Endothelial cell of umbilical vein (primary cell): ENCODE measurements at regions not wholly inside any gene's neighbourhood (a gene's known extent, or its start where the extent isn't known, plus 50 kb on each side); places are given as distances from the start of the nearest gene placed in this dataset.

Source experiments
- BruUV-seq: library from RNA; stranded (reverse); fragments of 400-500 nt; replicated peaks from 2 replicates; lab custom pipeline; 2021; lab: Mats Ljungman, UMichigan
- CTCF ChIA-PET: fragments of 300-600, 350-600 bp; sonication (Branson Sonifier 250); formaldehyde crosslinking; loops from one replicate; lab custom pipeline; 2021; ENCODE audit warnings: antibody characterized with exemption, inconsistent platforms; lab: Charles Lee
- POLR2A ChIA-PET: fragments of 300-600, 350-600 bp; sonication (Branson Sonifier 250); formaldehyde crosslinking; loops from one replicate; lab custom pipeline; 2021; ENCODE audit warnings: antibody characterized with exemption, inconsistent platforms; lab: Charles Lee
- DNase-seq: peaks from one replicate; pipeline ENCODE4 v3.0.0-alpha.2; 2011; ENCODE audit warnings: low read depth, low spot score
- FAIRE-seq: peaks from 2 replicates; lab custom pipeline; 2011; peaks lifted over from hg19 to GRCh38; lab: Jason Lieb, UNC
- H2AFZ ChIP-seq: 2 replicates; pipeline ENCODE4 v1.6.0; 2012; ENCODE audit warnings: low read depth, low read length, control low read depth, inconsistent platforms
- H3K27ac ChIP-seq: 2 replicates; pipeline ENCODE4 v1.5.1; 2011; ENCODE audit warnings: low read depth, mild to moderate bottlenecking, control low read depth, low read length, moderate library complexity; ENCODE audit not compliant: insufficient read depth
- H3K27me3 ChIP-seq, 2 experiments: 2 replicates each; pipeline versions ENCODE4 v1.6.0 to v1.6.1; 2011; ENCODE audit warnings: low read length in 2 of 2, mixed read lengths in 1 of 2; ENCODE audit not compliant: control insufficient read depth in 2 of 2, insufficient read depth in 2 of 2
- H3K36me3 ChIP-seq, 2 experiments: 2 replicates in 1 of 2; 3 replicates in 1 of 2; pipeline ENCODE4 v1.5.1; 2011; ENCODE audit warnings: low read length in 2 of 2, mild to moderate bottlenecking in 1 of 2, moderate library complexity in 1 of 2; ENCODE audit not compliant: control insufficient read depth in 2 of 2, insufficient read depth in 2 of 2; ENCODE audit errors: extremely low read depth in 1 of 2
- H3K4me1 ChIP-seq: 3 replicates; pipeline ENCODE4 v1.5.1; 2011; ENCODE audit warnings: mild to moderate bottlenecking, low read length; ENCODE audit not compliant: control insufficient read depth, insufficient read depth; ENCODE audit errors: extremely low read depth
- H3K4me2 ChIP-seq: 2 replicates; pipeline ENCODE4 v1.6.1; 2011; ENCODE audit warnings: low read length, control low read depth, mixed read lengths; ENCODE audit not compliant: insufficient read depth
- H3K4me3 ChIP-seq, 3 experiments: fragments of 200-600 bp in 1 of 3; sonication (generic), shearing (Covaris generic) in 1 of 3; replicated peaks in 1 of 3; 2 replicates each; pipeline ENCODE4 v1.5.1; 2011 to 2016; ENCODE audit warnings: control low read depth in 3 of 3, low read length in 3 of 3, mild to moderate bottlenecking in 2 of 3, inconsistent platforms in 1 of 3, low read depth in 1 of 3, moderate library complexity in 1 of 3; ENCODE audit not compliant: insufficient read depth in 1 of 3
- H3K79me2 ChIP-seq: 2 replicates; pipeline ENCODE4 v1.6.0; 2012; ENCODE audit warnings: low read length, inconsistent platforms; ENCODE audit not compliant: control insufficient read depth, insufficient read depth
- H3K9ac ChIP-seq: replicated peaks from 2 replicates; pipeline ENCODE3; 2011; ENCODE audit warnings: low read length, control low read depth; ENCODE audit not compliant: insufficient read depth; ENCODE audit errors: extremely low read depth
- H3K9me1 ChIP-seq: replicated peaks from 3 replicates; pipeline ENCODE4 v1.6.0; 2011; ENCODE audit warnings: mild to moderate bottlenecking, low read length; ENCODE audit not compliant: control insufficient read depth, insufficient read depth; ENCODE audit errors: extremely low read depth
- H3K9me3 ChIP-seq: replicated peaks from 2 replicates; pipeline ENCODE4 v1.5.1; 2012; ENCODE audit warnings: low read length, inconsistent platforms; ENCODE audit not compliant: control insufficient read depth, insufficient read depth
- H4K20me1 ChIP-seq: replicated peaks from 2 replicates; pipeline ENCODE3; 2011; ENCODE audit warnings: mild to moderate bottlenecking, low read length; ENCODE audit not compliant: control insufficient read depth, insufficient read depth; ENCODE audit errors: extremely low read depth
- CTCF ChIP-seq, 2 donors: IDR thresholded peaks; 1 replicate in 1 of 2; 2 replicates in 1 of 2; pipeline ENCODE4 v1.5.1; 2011; ENCODE audit warnings: low read length in 2 of 2, mild to moderate bottlenecking in 2 of 2, moderate library complexity in 2 of 2, control low read depth in 1 of 2, inconsistent platforms in 1 of 2, low read depth in 1 of 2; ENCODE audit not compliant: insufficient read depth in 1 of 2; ENCODE audit errors: extremely low read depth in 1 of 2
- EZH2 ChIP-seq: IDR thresholded peaks from 2 replicates; pipeline ENCODE4 v1.6.1; 2012; ENCODE audit warnings: borderline replicate concordance, low read depth, mild to moderate bottlenecking, moderate library complexity, low read length, inconsistent platforms; ENCODE audit not compliant: severe bottlenecking
- FOS ChIP-seq: IDR thresholded peaks from 2 replicates; pipeline ENCODE4 v1.6.1; 2011; ENCODE audit warnings: mild to moderate bottlenecking, low read length, moderate library complexity, borderline replicate concordance; ENCODE audit not compliant: insufficient read depth
- GATA2 ChIP-seq: IDR thresholded peaks from 2 replicates; pipeline ENCODE4 v1.7.0; 2011; ENCODE audit warnings: low read depth, mild to moderate bottlenecking, moderate library complexity, mixed read lengths, low read length; ENCODE audit not compliant: insufficient read length, insufficient read depth
- JUN ChIP-seq: IDR thresholded peaks from 2 replicates; pipeline ENCODE4 v1.6.1; 2011; ENCODE audit warnings: borderline replicate concordance, low read depth; ENCODE audit not compliant: insufficient read length, insufficient read depth
- MAX ChIP-seq: IDR thresholded peaks from 2 replicates; pipeline ENCODE4 v1.6.1; 2011; ENCODE audit not compliant: insufficient read depth, insufficient read length
- MYC ChIP-seq: IDR thresholded peaks from one replicate; pipeline ENCODE4 v1.6.1; 2011; ENCODE audit warnings: mild to moderate bottlenecking, low read depth, low read length
- POLR2A ChIP-seq: IDR thresholded peaks from 2 replicates; pipeline ENCODE4 v1.6.1; 2012; ENCODE audit warnings: low read depth, mild to moderate bottlenecking, control low read depth, low read length
- POLR2AphosphoS5 ChIP-seq: IDR thresholded peaks from 2 replicates; pipeline ENCODE4 v1.6.1; 2012; ENCODE audit warnings: low read depth, mild to moderate bottlenecking, control low read depth, low read length, moderate library complexity; ENCODE audit not compliant: insufficient read depth
- dilution Hi-C: fragments of 300-500 bp; cut with MboI; formaldehyde crosslinking; loops from one replicate; pipeline ENCODE4 v1.15.0; 2019; ENCODE audit warnings: low sequenced_read_pairs; ENCODE audit not compliant: extremely low pct_ligation_motif_present
- intact Hi-C: fragments of 100-400 bp; cut with micrococcal nuclease; formaldehyde crosslinking; loops from one replicate; pipeline ENCODE4 v1.10.0; 2022

- CTCF ChIA-PET = no interaction called here
Measured at GRCh38 chr12:91825999-91826398, 319.6 kb downstream of the BTG1 start.

More at GRCh38 chr12:91825999-91826398, 319.6 kb downstream of the BTG1 start:
- no peaks in the 10 kb centered on the region for H3K36me3 ChIP-seq
- H3K9me1 ChIP-seq = no peaks in the 10 kb centered on the region
- H3K9me3 ChIP-seq = no peaks in the 10 kb centered on the region
- FAIRE-seq (no peak), DNase-seq (no peak)
- H3K79me2 ChIP-seq = no peaks in the 10 kb centered on the region
- H3K27me3 ChIP-seq = no peaks in the 10 kb centered on the region
- no peak overlapping the region for H2AFZ ChIP-seq
- H3K4me3 ChIP-seq = no peak overlapping the region
- H4K20me1 ChIP-seq = no peaks in the 10 kb centered on the region
- no TSS peak for BruUV-seq
- no peak overlapping the region for H3K9ac ChIP-seq
- TF ChIP-seq CTCF (IDR thresholded peaks at IDR 0.05; ENCODE audit: extremely low read depth in 1 of 2, insufficient read depth in 1 of 2, low read depth in 1 of 2, low read length in 2 of 2) = no peak
- no peak for TF ChIP-seq POLR2A
- TF ChIP-seq FOS = no peak
- TF ChIP-seq POLR2AphosphoS5 = no peak
- TF ChIP-seq MAX = no peak
- TF ChIP-seq JUN = no peak
- no peak for TF ChIP-seq MYC
- TF ChIP-seq GATA2 = no peak
- no peak for TF ChIP-seq EZH2
- intact Hi-C loops (no loop called here), dilution Hi-C loops (no loop called here)
- H3K27ac ChIP-seq = no peak overlapping the region
- POLR2A ChIA-PET = no interaction called here
- no peak overlapping the region for H3K4me2 ChIP-seq
- no peaks in the 10 kb centered on the region for H3K4me1 ChIP-seq
